OCI-LY7 (cell line): ENCODE measurements at regions not wholly inside any gene's neighbourhood (a gene's known extent, or its start where the extent isn't known, plus 50 kb on each side); places are given as distances from the start of the nearest gene placed in this dataset.

Experiments
- BruUV-seq: library from RNA; stranded (reverse); fragments of 400-500 nt; replicated peaks from 2 replicates; lab custom pipeline; 2021; lab: Mats Ljungman, UMichigan
- CTCF ChIA-PET: fragments of 300-600 bp; sonication (Branson Sonifier 250); formaldehyde crosslinking; loops from one replicate; lab custom pipeline; 2022; ENCODE audit warnings: antibody characterized with exemption; ENCODE audit not compliant: unreplicated experiment; lab: Charles Lee
- POLR2A ChIA-PET: fragments of 300-600 bp; sonication (Branson Sonifier 250); formaldehyde crosslinking; loops from one replicate; lab custom pipeline; 2022; ENCODE audit warnings: antibody characterized with exemption; lab: Charles Lee
- DNase-seq: peaks from one replicate; pipeline ENCODE4 v3.0.0-alpha.2; 2015; ENCODE audit warnings: low spot score
- H2AFZ ChIP-seq: fragments of 200-600 bp; sonication (generic), shearing (Covaris generic); 2 replicates; pipeline ENCODE4 v1.6.1; 2014; ENCODE audit warnings: mild to moderate bottlenecking, antibody characterized with exemption, low read length, moderate library complexity
- H3K27ac ChIP-seq: fragments of 200-600 bp; sonication (generic); 2 replicates; pipeline ENCODE4 v1.5.1; 2014; ENCODE audit warnings: mixed run types, low read depth, mild to moderate bottlenecking, moderate library complexity, low read length, inconsistent platforms; ENCODE audit not compliant: poor library complexity, severe bottlenecking
- H3K36me3 ChIP-seq: fragments of 200-600 bp; sonication (generic); 2 replicates; pipeline ENCODE4 v1.6.1; 2014; ENCODE audit warnings: mild to moderate bottlenecking, antibody characterized with exemption, low read length, moderate library complexity, mixed read lengths; ENCODE audit not compliant: insufficient read depth
- H3K4me1 ChIP-seq: fragments of 200-600 bp; sonication (generic); 2 replicates; pipeline ENCODE4 v1.5.1; 2014; ENCODE audit warnings: mild to moderate bottlenecking, low read length; ENCODE audit not compliant: insufficient read depth, poor library complexity, severe bottlenecking
- H3K4me2 ChIP-seq: fragments of 200-600 bp; sonication (generic); 2 replicates; pipeline ENCODE4 v1.6.1; 2014; ENCODE audit warnings: mild to moderate bottlenecking, low read length
- H3K4me3 ChIP-seq: fragments of 200-600 bp; sonication (generic); 2 replicates; pipeline ENCODE4 v1.5.1; 2014; ENCODE audit warnings: mild to moderate bottlenecking, low read depth, low read length; ENCODE audit not compliant: poor library complexity, severe bottlenecking
- H3K79me2 ChIP-seq: fragments of 200-600 bp; sonication (generic); 2 replicates; pipeline ENCODE4 v1.6.1; 2016; ENCODE audit warnings: low read depth, mild to moderate bottlenecking, low read length, moderate library complexity, mixed read lengths; ENCODE audit not compliant: insufficient read depth
- H3K9me2 ChIP-seq: fragments of 200-600 bp; sonication (generic); 2 replicates; pipeline ENCODE4 v1.6.1; 2016; ENCODE audit warnings: mild to moderate bottlenecking, low read length, mixed read lengths; ENCODE audit not compliant: insufficient read depth
- H3K9me3 ChIP-seq: fragments of 200-600 bp; sonication (generic); 2 replicates; pipeline ENCODE4 v1.6.1; 2014; ENCODE audit warnings: mild to moderate bottlenecking, mixed run types, low read length, mixed read lengths
- H4K20me1 ChIP-seq: fragments of 200-600 bp; sonication (generic); 2 replicates; pipeline ENCODE4 v1.6.1; 2014; ENCODE audit warnings: mild to moderate bottlenecking, antibody characterized with exemption, low read length, moderate library complexity, mixed read lengths; ENCODE audit not compliant: insufficient read depth
- EZH2phosphoT487 ChIP-seq: fragments of 200-600 bp; sonication (generic); IDR thresholded peaks from 2 replicates; pipeline ENCODE4 v1.6.1; 2018; ENCODE audit warnings: low read depth, borderline replicate concordance, mild to moderate bottlenecking, mixed run types, antibody characterized with exemption, low read length, moderate library complexity, mixed read lengths
- intact Hi-C: fragments of 100-400 bp; cut with micrococcal nuclease; formaldehyde crosslinking; loops from one replicate; pipeline ENCODE4 v1.10.0; 2022; ENCODE audit not compliant: unreplicated experiment
- TF ChIP-seq, protein P1 (sequence below): fragments of 200-600 bp; sonication (generic); conservative IDR thresholded peaks from 2 replicates; pipeline ENCODE4 v1.5.1; 2014; ENCODE audit warnings: mild to moderate bottlenecking, antibody characterized with exemption, low read length, moderate library complexity, mixed read lengths

DNA sequence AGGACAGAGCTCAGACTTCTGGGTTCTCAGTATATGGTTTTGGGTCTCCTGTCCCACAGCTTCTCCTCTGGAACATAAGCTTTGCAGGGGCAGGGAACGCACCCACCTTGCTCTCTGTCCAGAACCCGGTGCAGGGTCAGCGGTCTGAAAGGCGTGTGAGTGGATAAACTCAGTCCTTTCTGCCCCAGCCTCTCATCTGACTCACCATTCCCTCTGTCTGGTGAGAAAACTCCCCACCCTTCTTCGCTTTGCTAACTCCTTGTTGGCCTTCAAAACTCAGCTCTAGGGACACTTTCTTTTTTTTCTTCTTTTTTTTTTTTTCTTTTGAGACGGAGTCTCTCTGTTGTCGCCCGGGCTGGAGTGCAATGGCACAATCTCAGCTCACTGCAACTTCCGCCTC lies 68.9 kb upstream of the NUP50 start:
- POLR2A ChIA-PET: no interaction called here
- intact Hi-C loops: no loop called here

DNA sequence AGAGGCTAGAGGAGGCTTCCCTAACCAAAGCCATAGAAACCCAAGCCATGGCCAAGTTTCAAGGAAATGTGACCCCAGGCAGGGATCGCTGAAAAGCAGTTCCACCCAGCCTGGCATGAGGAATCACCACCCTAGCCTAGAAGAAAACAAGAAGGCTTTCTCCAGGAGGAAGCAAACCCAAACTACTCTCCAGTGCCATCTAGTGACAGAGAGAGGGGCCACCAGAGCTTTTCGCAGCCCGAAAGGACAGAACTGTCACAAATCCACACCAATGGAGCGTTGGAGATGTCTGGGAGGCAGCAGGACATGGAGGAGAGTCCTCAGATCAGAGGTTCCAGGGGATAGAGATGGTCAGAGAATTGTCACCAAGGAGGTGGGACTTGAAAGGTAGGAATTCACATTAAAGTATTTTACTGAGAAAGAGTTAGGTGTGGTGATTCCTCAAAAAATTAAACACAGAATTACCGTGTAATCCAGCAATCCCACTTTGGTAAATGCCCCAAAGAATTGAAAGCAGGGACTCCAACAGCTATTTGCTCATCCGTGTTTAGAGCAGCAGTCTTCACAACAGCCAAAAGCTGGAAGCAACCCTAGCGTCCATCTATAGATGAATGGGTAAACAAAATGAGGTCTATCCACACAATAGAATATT lies 67.3 kb upstream of the NUP50 start:
- Histone ChIP-seq H3K79me2 (no peaks in the 10 kb centered on the region), H3K36me3 (no peaks in the 10 kb centered on the region), H4K20me1 (no peaks in the 10 kb centered on the region), H3K9me3 (no peaks in the 10 kb centered on the region), H3K27ac (no peak overlapping the region), H3K4me3 (no peak overlapping the region), H2AFZ (no peak overlapping the region), H3K9me2 (no peaks in the 10 kb centered on the region), H3K4me1 (no peaks in the 10 kb centered on the region), H3K4me2 (no peak overlapping the region)
- ChIA-PET POLR2A (no interaction called here), CTCF (no interaction called here)
- intact Hi-C loops: loop anchor here (1.0 to 2.0 kb wide), 3 partner anchors 121 to 276 kb away; no protein-coding TSS in a partner anchor
- peak; percentile 61 for DNase-seq
- no TSS peak for BruUV-seq
- TF ChIP-seq, protein P1, sequence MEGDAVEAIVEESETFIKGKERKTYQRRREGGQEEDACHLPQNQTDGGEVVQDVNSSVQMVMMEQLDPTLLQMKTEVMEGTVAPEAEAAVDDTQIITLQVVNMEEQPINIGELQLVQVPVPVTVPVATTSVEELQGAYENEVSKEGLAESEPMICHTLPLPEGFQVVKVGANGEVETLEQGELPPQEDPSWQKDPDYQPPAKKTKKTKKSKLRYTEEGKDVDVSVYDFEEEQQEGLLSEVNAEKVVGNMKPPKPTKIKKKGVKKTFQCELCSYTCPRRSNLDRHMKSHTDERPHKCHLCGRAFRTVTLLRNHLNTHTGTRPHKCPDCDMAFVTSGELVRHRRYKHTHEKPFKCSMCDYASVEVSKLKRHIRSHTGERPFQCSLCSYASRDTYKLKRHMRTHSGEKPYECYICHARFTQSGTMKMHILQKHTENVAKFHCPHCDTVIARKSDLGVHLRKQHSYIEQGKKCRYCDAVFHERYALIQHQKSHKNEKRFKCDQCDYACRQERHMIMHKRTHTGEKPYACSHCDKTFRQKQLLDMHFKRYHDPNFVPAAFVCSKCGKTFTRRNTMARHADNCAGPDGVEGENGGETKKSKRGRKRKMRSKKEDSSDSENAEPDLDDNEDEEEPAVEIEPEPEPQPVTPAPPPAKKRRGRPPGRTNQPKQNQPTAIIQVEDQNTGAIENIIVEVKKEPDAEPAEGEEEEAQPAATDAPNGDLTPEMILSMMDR: peak; percentile 90
- TF ChIP-seq EZH2phosphoT487: no peak

More for the DNA sequence above, 68.9 kb upstream of the NUP50 start:
- Histone ChIP-seq H2AFZ (no peak overlapping the region), H3K79me2 (no peaks in the 10 kb centered on the region), H3K36me3 (no peaks in the 10 kb centered on the region), H3K9me3 (no peaks in the 10 kb centered on the region), H3K4me3 (no peak overlapping the region), H3K9me2 (no peaks in the 10 kb centered on the region), H3K4me1 (no peaks in the 10 kb centered on the region), H3K4me2 (no peak overlapping the region), H4K20me1 (no peaks in the 10 kb centered on the region), H3K27ac (no peak overlapping the region)
- TF ChIP-seq, protein P1: no peak
- no peak for TF ChIP-seq EZH2phosphoT487
- CTCF ChIA-PET: no interaction called here
- no peak for DNase-seq
- no TSS peak for BruUV-seq

GRCh38 chr22:45097061-45097460 lies 66.7 kb upstream of the NUP50 start:
- no peak for TF ChIP-seq EZH2phosphoT487
- TF ChIP-seq, protein P1: no peak
- BruUV-seq: no TSS peak
- intact Hi-C loops: loop anchor here (2.0 kb wide), 1 partner anchor 276 kb away; no protein-coding TSS in a partner anchor
- Histone ChIP-seq H3K4me3 (no peak overlapping the region), H3K36me3 (no peaks in the 10 kb centered on the region), H3K9me3 (no peaks in the 10 kb centered on the region), H3K79me2 (no peaks in the 10 kb centered on the region), H3K9me2 (no peaks in the 10 kb centered on the region), H3K4me2 (no peak overlapping the region), H2AFZ (no peak overlapping the region), H3K4me1 (peaks cover 2% of the 10 kb centered on the region), H4K20me1 (no peaks in the 10 kb centered on the region), H3K27ac (no peak overlapping the region)
- POLR2A ChIA-PET: no interaction called here
- no peak for DNase-seq
- CTCF ChIA-PET: no interaction called here
